PFSK-1 (cell line): ENCODE measurements at regions not wholly inside any gene's neighbourhood (a gene's known extent, or its start where the extent isn't known, plus 50 kb on each side); places are given as distances from the start of the nearest gene placed in this dataset.

ENCODE experiments used
- POLR2AphosphoS5 ChIP-seq: IDR thresholded peaks from 2 replicates; pipeline ENCODE4 v1.6.1; 2012; ENCODE audit warnings: low read depth, mild to moderate bottlenecking, control low read depth, low read length, moderate library complexity
- SIN3A ChIP-seq: IDR thresholded peaks from 2 replicates; pipeline ENCODE4 v1.6.1; 2012; ENCODE audit warnings: mild to moderate bottlenecking, low read length, moderate library complexity, borderline replicate concordance; ENCODE audit not compliant: insufficient read depth
- TAF1 ChIP-seq: IDR thresholded peaks from 2 replicates; pipeline ENCODE4 v1.6.1; 2012; ENCODE audit warnings: low read length, control low read depth, borderline replicate concordance; ENCODE audit not compliant: insufficient read depth
- TF ChIP-seq, protein P1 (sequence below), 2 experiments: IDR thresholded peaks; 2 replicates each; pipeline versions ENCODE4 v1.6.1 to v1.8.0; 2011 to 2012; ENCODE audit warnings: low read depth in 2 of 2, low read length in 2 of 2, control low read depth in 1 of 2, inconsistent platforms in 1 of 2, mild to moderate bottlenecking in 1 of 2, moderate library complexity in 1 of 2; ENCODE audit not compliant: insufficient read depth in 1 of 2

DNA sequence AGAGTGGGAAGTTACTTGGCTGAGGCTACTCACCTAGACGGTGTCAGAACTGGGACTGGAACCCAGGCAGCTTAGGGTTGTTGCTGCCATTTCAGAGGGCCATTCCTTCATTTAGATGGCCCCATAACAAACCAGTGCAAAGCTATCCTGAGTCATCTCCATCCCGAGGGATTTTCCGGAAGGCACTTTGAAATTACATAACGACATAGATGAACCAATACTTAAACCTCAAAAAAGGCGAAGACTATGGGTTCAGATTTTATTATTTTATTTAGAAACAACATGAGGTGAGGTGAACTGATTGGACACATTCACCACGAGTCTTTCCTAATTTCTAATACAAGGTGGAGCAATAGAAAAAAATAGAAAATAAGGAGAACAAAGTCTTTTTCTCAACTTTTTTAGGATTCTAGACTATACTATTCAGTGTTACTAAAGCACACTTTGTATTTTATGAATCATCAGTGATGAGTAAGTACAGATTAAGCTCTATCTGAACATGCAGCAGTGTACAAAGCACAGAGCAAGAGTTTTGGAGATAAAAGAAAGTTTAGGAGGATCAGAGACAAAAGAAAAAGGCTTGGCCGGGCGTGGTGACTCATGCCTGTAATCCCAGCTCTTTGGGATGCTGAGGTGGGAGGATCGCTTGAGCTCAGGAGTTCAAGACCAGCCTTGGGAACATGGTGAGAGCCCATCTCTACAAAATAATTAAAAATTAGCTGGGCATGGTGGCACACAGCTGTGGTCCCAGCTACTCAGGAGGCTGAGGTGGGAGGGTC is 79.5 kb upstream of the SVIL start:
- no peak for TF ChIP-seq POLR2AphosphoS5
- TF ChIP-seq, protein P1, sequence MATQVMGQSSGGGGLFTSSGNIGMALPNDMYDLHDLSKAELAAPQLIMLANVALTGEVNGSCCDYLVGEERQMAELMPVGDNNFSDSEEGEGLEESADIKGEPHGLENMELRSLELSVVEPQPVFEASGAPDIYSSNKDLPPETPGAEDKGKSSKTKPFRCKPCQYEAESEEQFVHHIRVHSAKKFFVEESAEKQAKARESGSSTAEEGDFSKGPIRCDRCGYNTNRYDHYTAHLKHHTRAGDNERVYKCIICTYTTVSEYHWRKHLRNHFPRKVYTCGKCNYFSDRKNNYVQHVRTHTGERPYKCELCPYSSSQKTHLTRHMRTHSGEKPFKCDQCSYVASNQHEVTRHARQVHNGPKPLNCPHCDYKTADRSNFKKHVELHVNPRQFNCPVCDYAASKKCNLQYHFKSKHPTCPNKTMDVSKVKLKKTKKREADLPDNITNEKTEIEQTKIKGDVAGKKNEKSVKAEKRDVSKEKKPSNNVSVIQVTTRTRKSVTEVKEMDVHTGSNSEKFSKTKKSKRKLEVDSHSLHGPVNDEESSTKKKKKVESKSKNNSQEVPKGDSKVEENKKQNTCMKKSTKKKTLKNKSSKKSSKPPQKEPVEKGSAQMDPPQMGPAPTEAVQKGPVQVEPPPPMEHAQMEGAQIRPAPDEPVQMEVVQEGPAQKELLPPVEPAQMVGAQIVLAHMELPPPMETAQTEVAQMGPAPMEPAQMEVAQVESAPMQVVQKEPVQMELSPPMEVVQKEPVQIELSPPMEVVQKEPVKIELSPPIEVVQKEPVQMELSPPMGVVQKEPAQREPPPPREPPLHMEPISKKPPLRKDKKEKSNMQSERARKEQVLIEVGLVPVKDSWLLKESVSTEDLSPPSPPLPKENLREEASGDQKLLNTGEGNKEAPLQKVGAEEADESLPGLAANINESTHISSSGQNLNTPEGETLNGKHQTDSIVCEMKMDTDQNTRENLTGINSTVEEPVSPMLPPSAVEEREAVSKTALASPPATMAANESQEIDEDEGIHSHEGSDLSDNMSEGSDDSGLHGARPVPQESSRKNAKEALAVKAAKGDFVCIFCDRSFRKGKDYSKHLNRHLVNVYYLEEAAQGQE (IDR thresholded peaks at IDR 0.05; ENCODE audit: insufficient read depth in 1 of 2, low read depth in 2 of 2, low read length in 2 of 2): no peak
- no peak for TF ChIP-seq SIN3A
- no peak for TF ChIP-seq TAF1
